D721Med (cell line): ENCODE measurements at regions not wholly inside any gene's neighbourhood (a gene's known extent, or its start where the extent isn't known, plus 50 kb on each side); places are given as distances from the start of the nearest gene placed in this dataset.
"Not testable (repeated sequence)": the region's sequence is repeated elsewhere in the genome, so short reads cannot be mapped to it uniquely, and the experiment has no call there.

Experiments used
- DNase-seq: peaks from one replicate; pipeline ENCODE4 v3.0.0; 2011; ENCODE audit warnings: low spot score; ENCODE audit not compliant: insufficient read length
- FAIRE-seq: peaks from 2 replicates; lab custom pipeline; 2011; peaks lifted over from hg19 to GRCh38; lab: Jason Lieb, UNC
- TF ChIP-seq, protein P1 (sequence below): IDR thresholded peaks from 2 replicates; pipeline ENCODE4 v1.5.1; 2012; ENCODE audit warnings: mild to moderate bottlenecking, control low read depth; ENCODE audit not compliant: insufficient read depth; ENCODE audit errors: missing control alignments

DNA sequence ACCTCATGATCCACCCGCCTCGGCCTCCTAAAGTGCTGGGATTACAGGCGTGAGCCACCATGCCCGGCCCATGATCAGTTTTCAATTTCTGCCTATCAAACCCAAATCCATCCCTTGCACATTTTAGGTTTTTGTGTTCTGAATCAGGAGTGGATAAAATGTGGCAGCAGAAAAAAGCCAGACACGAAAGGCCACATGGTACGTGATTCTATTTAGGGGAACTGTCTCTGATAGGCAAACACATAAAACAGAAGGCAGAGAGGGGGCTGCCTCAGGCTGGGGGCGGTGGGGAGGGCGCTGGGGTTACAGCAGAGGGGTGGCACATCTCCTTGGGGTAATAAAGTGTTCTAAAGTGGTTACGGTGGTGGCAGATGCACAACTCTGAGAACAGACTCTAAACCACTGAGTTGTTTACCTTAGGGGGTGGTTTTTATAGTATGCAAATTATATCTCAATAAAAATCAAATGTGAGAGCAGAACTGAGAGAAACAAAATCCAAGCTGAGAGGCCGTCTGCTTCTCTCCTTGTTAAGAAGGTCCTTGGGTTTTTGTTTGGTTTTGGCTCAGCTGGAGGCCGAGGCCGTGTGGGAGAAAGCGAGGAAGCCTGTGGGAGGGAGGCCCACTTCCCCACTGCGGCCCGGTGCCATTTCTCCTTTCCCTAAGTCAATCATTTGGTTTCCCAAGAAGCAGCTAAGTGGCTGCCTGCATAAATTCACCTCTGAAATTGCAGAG is 78.0 kb downstream of the SOWAHC start:
- TF ChIP-seq, protein P1, sequence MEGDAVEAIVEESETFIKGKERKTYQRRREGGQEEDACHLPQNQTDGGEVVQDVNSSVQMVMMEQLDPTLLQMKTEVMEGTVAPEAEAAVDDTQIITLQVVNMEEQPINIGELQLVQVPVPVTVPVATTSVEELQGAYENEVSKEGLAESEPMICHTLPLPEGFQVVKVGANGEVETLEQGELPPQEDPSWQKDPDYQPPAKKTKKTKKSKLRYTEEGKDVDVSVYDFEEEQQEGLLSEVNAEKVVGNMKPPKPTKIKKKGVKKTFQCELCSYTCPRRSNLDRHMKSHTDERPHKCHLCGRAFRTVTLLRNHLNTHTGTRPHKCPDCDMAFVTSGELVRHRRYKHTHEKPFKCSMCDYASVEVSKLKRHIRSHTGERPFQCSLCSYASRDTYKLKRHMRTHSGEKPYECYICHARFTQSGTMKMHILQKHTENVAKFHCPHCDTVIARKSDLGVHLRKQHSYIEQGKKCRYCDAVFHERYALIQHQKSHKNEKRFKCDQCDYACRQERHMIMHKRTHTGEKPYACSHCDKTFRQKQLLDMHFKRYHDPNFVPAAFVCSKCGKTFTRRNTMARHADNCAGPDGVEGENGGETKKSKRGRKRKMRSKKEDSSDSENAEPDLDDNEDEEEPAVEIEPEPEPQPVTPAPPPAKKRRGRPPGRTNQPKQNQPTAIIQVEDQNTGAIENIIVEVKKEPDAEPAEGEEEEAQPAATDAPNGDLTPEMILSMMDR: no peak
- FAIRE-seq (no peak), DNase-seq (no peak)

DNA sequence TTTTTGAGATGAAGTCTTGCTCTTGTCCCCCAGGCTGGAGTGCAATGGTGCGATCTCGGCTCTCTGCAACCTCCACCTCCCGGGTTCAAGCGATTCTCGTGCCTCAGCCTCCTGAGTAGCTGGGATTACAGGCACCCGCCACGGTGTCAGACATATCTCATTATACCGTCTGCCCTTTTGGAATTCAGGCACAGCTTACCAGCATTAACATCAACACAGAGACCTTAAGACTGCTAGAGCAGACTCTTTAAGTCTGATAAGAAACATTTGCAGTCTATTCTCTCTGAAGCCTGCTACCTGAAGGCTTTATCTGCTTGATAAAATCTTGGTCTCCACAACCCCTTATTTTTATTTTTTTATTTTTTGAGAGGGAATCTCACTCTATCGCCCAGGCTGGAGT is 78.7 kb downstream of the SOWAHC start:
- FAIRE-seq, DNase-seq: not testable (repeated sequence)

DNA sequence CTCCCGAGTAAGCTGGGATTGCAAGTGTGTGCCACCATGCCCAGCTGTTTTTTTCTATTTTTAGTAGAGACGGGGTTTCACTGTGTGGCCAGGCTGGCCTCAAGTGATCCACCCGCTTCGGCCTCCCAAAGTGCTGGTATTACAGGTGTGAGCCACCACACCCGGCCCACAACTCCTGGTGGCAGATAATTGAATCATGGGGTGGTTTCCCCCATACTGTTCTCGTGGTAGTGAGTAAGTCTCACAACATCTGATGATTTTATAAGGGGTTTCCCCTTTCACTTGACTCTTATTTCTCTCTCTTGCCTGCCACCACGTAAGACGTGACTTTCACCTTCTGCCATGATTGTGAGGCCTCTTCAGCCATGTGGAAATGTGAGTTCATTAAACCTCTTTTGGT is 79.1 kb downstream of the SOWAHC start:
- not testable (repeated sequence) for DNase-seq, FAIRE-seq

DNA sequence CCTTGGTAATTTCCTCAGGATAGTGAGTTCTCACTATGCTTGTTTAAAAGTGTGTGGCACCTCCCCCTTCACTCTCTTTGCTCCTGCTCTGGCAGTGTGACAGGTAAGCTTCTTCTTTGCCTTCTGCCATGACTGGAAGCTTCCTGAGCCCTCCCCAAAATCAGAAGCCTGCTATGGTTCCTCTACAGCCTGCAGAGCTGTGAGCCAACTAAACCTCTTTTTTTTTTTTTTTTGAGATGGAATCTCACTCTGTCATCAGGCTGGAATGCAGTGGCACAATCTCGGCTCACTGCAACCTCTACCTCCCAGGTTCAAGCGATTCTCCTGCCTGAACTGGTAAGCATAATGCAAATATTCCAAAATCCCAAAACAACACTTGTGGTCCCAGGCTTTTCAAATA is 80.0 kb downstream of the SOWAHC start:
- DNase-seq: no peak
- no peak for FAIRE-seq
- TF ChIP-seq, protein P1: no peak

DNA sequence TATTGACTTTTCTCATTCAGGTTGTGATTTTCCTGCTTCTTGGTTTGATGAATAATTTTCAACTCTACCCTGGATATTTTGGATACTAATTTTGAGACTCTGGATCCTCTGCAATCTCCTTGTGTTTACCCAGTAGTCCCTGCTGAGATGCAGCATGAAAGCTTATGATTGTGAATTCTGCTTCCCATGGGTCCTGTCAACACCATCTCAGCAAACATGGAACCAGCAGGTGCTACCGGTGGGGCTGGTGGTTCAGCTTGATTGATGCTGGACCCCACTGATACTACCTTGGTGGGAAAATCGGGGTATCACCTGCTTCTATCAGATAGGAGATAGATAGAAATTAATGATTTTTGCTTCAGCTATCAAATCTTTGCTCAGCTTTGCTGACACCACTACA is 81.1 kb downstream of the SOWAHC start:
- TF ChIP-seq, protein P1: no peak
- no peak for DNase-seq
- no peak for FAIRE-seq

DNA sequence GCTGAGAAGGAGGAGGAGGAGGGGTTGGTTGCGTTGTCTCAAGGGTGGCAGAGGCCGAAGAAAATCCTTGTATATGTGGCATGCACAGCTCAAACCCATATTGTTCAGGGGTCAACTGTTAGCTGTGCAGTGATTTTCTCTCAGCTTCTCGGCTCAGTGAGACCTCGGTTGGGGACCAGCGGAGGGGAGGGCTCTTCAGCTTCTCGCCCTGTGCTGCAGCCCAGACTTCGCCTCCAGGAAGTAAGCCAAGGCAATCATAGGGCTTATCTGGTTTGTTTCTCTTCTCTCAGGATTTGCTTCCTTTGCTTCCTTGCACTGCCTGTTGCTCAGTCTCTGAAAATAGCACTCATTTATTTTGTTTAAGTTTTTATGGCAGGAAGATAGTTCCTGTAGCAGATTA is 85.5 kb downstream of the SOWAHC start:
- DNase-seq (no peak), FAIRE-seq (no peak)
- TF ChIP-seq, protein P1: no peak

DNA sequence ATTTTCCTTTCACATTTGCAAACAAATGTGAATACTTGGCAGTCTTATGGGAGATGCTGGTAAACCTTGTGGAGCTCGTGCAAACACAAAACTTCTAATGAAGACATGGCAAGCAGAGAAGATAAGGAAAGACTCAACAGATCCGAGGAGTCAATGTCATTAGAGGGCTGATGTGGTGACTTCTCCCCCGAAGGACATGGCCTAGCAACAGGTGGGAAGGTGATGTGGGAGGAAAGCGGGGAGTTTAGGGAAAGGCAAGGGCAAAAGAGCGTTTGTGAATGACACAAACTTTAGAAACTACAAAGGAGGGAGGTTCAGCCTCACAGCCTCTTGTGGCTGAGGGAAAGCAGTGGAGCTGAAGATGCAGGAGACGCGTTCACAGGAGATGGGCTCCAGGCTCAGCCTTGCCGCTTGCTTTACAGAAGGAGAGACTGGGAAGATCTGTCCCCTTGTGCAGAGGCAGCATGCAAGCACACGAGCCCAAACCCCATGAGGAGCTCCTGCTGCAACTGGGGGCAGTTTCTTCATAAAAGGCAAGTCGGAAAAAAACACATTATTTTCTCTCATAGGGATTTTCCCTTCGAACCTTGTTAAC is 86.6 kb downstream of the SOWAHC start:
- TF ChIP-seq, protein P1: no peak
- DNase-seq: no peak
- no peak for FAIRE-seq

DNA sequence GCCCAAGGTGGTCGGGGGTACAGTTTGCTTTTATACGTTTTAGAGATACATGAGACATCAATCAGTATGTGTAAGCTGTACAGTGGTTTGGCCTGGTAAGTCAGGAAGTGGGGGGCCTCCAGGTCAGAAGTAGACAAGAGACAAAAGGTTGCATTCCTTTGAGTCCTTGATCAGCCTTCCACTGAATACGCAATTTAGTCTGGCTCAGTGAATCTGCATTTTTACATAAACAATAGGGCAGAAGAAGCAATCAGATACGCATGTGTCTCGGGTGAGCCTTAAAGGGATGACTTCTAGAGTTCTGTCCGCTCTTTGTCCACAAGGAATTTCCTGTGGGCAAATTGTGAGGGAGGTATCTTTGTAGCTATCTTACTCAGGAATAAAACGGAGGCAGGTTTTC is 87.2 kb downstream of the SOWAHC start:
- TF ChIP-seq, protein P1: no peak
- DNase-seq (no peak), FAIRE-seq (no peak)
